Esophagus muscularis mucosa (tissue), 4 donors: ENCODE measurements at regions not wholly inside any gene's neighbourhood (a gene's known extent, or its start where the extent isn't known, plus 50 kb on each side); places are given as distances from the start of the nearest gene placed in this dataset.
"Not testable (repeated sequence)": the region's sequence is repeated elsewhere in the genome, so short reads cannot be mapped to it uniquely, and the experiment has no call there.

ENCODE experiments used
- DNase-seq: peaks from one replicate; pipeline ENCODE4 v3.0.0-alpha.2; 2017; ENCODE audit errors: extremely low spot score
- H3K27ac ChIP-seq, 4 donors: fragments of 200-600 bp; sonication (generic); replicated peaks in 1 of 4; 1 replicate in 3 of 4; 2 replicates in 1 of 4; pipeline ENCODE4 v1.5.1; 2016 to 2019; ENCODE audit warnings: mild to moderate bottlenecking in 1 of 4
- H3K27me3 ChIP-seq, 4 donors: fragments of 200-600 bp; sonication (generic); one replicate each; pipeline versions ENCODE4 v1.5.1 to v1.6.0; 2016 to 2019
- H3K36me3 ChIP-seq, 4 donors: fragments of 200-600 bp; sonication (generic); one replicate each; pipeline ENCODE4 v1.5.1; 2016 to 2019
- H3K4me1 ChIP-seq, 4 donors: fragments of 200-600 bp; sonication (generic); one replicate each; pipeline ENCODE4 v1.5.1; 2016 to 2019
- H3K4me3 ChIP-seq, 4 donors: fragments of 200-600 bp; sonication (generic); 1 replicate in 2 of 4; 2 replicates in 2 of 4; pipeline ENCODE4 v1.5.1; 2016 to 2019; ENCODE audit warnings: mild to moderate bottlenecking in 4 of 4, moderate library complexity in 1 of 4
- H3K9me3 ChIP-seq, 4 donors: fragments of 200-600 bp; sonication (generic); 1 replicate in 3 of 4; 2 replicates in 1 of 4; pipeline ENCODE4 v1.5.1; 2016 to 2019
- EP300 ChIP-seq: sonication (generic); formaldehyde crosslinking; IDR thresholded peaks from one replicate; pipeline ENCODE4 v1.6.1; 2017; ENCODE audit warnings: antibody characterized with exemption
- POLR2A ChIP-seq: fragments of 450-650 bp; IDR thresholded peaks from one replicate; pipeline ENCODE4 v1.6.1; 2017; ENCODE audit warnings: antibody characterized with exemption, moderate library complexity, mild to moderate bottlenecking, low read depth
- POLR2AphosphoS5 ChIP-seq, 2 donors: sonication (generic); formaldehyde crosslinking; IDR thresholded peaks; one replicate each; pipeline ENCODE4 v1.6.1; 2017; ENCODE audit warnings: antibody characterized with exemption in 2 of 2
- WGBS: methylation state at CpG from one replicate; pipeline ENCODE4 v1.1.5; 2018; 5-methylcytosine and 5-hydroxymethylcytosine counted together
- intact Hi-C: fragments of 100-400 bp; cut with DNase I; formaldehyde crosslinking; loops from one replicate; pipeline ENCODE4 v1.15.1; 2023
- TF ChIP-seq, protein P1 (sequence below), 3 experiments: fragments of 200-600 bp in 2 of 3; fragments of 450-650 bp in 1 of 3; sonication (generic) in 2 of 3; IDR thresholded peaks; one replicate each; pipeline ENCODE4 v1.5.1; 2017 to 2019; ENCODE audit warnings: antibody characterized with exemption in 3 of 3, mild to moderate bottlenecking in 2 of 3, moderate library complexity in 1 of 3

DNA sequence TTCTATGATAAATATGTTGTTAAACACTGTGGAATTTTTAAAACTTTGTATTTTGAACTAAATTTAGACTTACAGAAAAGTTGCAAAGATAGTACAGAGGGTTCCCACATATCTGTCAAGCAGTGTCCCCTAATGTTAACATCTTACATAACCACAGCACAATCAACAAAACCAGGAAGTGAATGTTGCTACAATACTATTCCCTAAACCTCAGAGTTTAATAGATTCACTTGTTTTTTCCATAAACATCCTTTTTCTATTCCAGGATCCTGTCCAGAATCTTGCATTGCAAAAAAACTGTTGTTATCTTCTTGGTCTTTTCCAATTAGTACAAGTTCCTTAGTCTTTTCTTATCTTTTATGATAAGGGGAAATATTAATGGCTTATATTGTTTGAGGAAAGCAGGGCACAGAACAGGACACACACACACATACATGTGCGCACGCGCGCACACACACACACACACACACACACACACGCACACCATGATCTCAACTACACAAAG lies 251.1 kb upstream of the TRIB2 start:
- Histone ChIP-seq H3K27me3 (no peaks in the 10 kb centered on the region), H3K9me3 (no peaks in the 10 kb centered on the region), H3K4me1 (peaks cover 6 to 31% (median 16%) of the 10 kb centered on the region in 4 donors), H3K27ac (no peak overlapping the region), H3K4me3 (no peak overlapping the region), H3K36me3 (no peaks in the 10 kb centered on the region)
- intact Hi-C loops, result no loop called here
- WGBS, result 75% methylated on average over 5 of the region's 5 CpGs
- TF ChIP-seq, protein P1, sequence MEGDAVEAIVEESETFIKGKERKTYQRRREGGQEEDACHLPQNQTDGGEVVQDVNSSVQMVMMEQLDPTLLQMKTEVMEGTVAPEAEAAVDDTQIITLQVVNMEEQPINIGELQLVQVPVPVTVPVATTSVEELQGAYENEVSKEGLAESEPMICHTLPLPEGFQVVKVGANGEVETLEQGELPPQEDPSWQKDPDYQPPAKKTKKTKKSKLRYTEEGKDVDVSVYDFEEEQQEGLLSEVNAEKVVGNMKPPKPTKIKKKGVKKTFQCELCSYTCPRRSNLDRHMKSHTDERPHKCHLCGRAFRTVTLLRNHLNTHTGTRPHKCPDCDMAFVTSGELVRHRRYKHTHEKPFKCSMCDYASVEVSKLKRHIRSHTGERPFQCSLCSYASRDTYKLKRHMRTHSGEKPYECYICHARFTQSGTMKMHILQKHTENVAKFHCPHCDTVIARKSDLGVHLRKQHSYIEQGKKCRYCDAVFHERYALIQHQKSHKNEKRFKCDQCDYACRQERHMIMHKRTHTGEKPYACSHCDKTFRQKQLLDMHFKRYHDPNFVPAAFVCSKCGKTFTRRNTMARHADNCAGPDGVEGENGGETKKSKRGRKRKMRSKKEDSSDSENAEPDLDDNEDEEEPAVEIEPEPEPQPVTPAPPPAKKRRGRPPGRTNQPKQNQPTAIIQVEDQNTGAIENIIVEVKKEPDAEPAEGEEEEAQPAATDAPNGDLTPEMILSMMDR (IDR thresholded peaks at IDR 0.05), result no peak
- no peak for TF ChIP-seq POLR2A
- no peak for TF ChIP-seq EP300
- no peak for TF ChIP-seq POLR2AphosphoS5 (IDR thresholded peaks at IDR 0.05)
- no peak for DNase-seq

DNA sequence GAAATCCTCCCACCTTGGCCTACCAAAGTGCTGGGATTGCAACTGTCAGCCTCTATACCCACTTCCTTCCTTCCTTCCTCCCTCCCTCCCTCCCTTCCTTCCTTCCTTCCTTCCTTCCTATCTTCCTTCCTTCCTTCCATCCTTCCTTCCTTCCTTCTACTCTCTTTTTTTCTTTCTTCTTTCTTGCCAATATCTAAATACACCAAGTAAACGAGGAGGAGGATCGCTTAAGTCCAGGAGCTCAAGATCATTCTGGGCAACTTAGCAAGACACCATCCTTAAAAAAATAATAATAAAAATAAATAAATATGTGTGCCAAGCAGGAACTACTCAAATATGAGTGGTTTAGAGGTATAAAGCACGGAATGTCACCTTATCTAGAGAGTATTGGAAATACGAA lies 249.4 kb upstream of the TRIB2 start:
- TF ChIP-seq EP300, result no peak
- TF ChIP-seq, protein P1 (IDR thresholded peaks at IDR 0.05), result no peak
- no peak for TF ChIP-seq POLR2A
- no peak for TF ChIP-seq POLR2AphosphoS5 (IDR thresholded peaks at IDR 0.05)
- intact Hi-C loops, result no loop called here
- H3K9me3 ChIP-seq, result no peaks in the 10 kb centered on the region
- H3K36me3 ChIP-seq, result no peaks in the 10 kb centered on the region
- H3K27me3 ChIP-seq, result no peaks in the 10 kb centered on the region
- DNase-seq, result no peak
- 94% methylated on average over 4 of the region's 4 CpGs for WGBS
- no peak overlapping the region for H3K27ac ChIP-seq
- H3K4me1 ChIP-seq, result peaks cover 6 to 31% (median 16%) of the 10 kb centered on the region in 4 donors
- no peak overlapping the region for H3K4me3 ChIP-seq

DNA sequence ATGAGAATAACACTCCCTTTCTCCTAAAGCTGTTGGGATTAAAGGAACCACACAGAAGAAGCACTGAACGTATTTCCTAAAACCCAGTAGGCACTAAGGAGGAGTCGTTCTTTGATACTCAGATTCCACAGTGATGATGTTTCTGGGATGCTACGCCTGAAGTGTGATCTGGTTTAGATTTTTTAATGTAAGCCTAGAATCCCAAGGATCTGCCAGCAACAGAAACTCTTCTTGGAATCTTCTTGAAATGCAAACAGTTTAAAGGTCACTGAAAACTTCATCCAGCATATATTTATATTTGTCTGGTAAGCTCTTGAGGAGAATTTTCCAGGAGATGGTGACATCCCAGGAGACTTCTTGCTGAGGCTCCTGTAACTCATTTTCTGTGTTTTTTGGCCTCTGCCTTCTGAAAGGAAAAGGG lies 247.6 kb upstream of the TRIB2 start:
- Histone ChIP-seq H3K4me3 (no peak overlapping the region), H3K9me3 (no peaks in the 10 kb centered on the region), H3K36me3 (no peaks in the 10 kb centered on the region), H3K27ac (peak overlapping the region; percentile 41 to 56 (median 48)), H3K4me1 (peaks cover 6 to 31% (median 16%) of the 10 kb centered on the region in 4 donors), H3K27me3 (no peaks in the 10 kb centered on the region)
- WGBS, result 33% methylated on average over 3 of the region's 3 CpGs
- intact Hi-C loops, result no loop called here
- TF ChIP-seq EP300, result no peak
- TF ChIP-seq POLR2A, result no peak
- DNase-seq, result no peak

DNA sequence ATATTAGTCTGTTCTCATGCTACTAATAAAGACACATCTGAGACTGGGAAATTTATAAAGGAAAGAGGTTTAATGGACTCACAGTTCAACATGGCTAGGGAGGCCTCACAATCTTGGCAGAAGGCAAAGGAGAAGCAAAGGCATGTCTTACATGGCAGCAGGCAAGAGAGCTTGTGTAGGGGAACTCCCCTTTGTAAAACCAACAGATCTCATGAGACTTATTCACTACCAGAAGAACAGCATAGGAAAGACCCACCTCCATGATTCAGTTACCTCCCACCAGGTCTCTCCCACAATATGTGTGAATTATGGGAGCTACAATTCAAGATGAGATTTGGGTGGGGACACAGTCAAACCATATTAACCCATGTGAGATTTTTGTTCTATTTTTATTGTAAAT lies 244.5 kb upstream of the TRIB2 start:
- H3K9me3 ChIP-seq, H3K27me3 ChIP-seq, H3K27ac ChIP-seq, intact Hi-C loops, H3K4me3 ChIP-seq, H3K36me3 ChIP-seq, DNase-seq: not testable (repeated sequence)
- peaks cover 6 to 22% (median 15%) of the 10 kb centered on the region in 4 donors for H3K4me1 ChIP-seq

DNA sequence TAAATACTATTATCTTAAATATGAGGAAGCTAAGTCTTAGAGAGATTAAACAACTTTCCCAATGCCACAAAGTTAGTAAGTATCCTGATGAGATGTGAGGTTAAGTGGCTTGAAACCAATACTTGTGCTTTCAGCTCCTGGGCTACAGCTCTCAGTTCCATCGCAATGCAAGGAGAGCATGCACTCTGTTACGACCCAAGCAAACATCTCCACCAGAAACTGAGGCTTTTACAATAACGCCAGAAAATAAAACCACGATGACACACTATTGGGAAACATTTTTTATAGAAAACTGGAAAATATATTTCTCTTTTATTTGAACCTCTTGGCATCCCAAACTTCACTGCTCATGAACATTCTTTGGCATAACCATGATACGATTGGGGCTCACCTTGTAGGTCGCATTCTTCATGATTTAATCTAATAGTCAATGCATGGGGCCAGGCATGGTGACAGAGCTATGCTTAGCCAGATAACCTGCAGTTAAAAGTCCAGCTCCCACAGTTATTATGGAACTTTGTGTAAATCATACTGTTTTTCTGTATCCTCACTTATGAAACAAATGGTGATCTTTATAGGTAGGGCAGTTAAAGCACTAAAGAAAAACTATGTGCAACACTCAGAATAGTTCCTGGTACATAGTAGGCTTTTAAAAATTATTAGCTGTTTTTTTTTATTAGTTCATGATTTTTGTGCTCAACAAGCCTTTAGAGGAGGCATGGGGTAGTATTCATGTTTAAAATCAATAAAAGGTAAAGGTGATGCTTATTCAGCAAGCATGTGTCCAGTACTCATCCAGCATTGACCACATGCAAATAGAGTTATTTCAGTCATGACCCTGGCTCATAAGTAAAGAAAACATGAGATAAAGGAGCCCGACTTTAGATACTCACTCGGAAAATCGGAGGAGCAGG lies 238.3 kb upstream of the TRIB2 start:
- 86% methylated on average over 9 of the region's 9 CpGs for WGBS
- no peaks in the 10 kb centered on the region for H3K27me3 ChIP-seq
- peaks cover 3 to 13% (median 4%) of the 10 kb centered on the region in 4 donors for H3K4me1 ChIP-seq
- intact Hi-C loops, result no loop called here
- no peak overlapping the region for H3K27ac ChIP-seq
- DNase-seq, result peak; percentile 47
- H3K4me3 ChIP-seq, result no peak overlapping the region
- TF ChIP-seq, protein P1 (IDR thresholded peaks at IDR 0.05), result no peak
- no peak for TF ChIP-seq EP300
- no peak for TF ChIP-seq POLR2A
- TF ChIP-seq POLR2AphosphoS5 (IDR thresholded peaks at IDR 0.05), result no peak
- no peaks in the 10 kb centered on the region for H3K36me3 ChIP-seq
- H3K9me3 ChIP-seq, result no peaks in the 10 kb centered on the region
